HG03139 (cell line): ENCODE measurements at regions not wholly inside any gene's neighbourhood (a gene's known extent, or its start where the extent isn't known, plus 50 kb on each side); places are given as distances from the start of the nearest gene placed in this dataset.
"Not testable (repeated sequence)": the region's sequence is repeated elsewhere in the genome, so short reads cannot be mapped to it uniquely, and the experiment has no call there.

ENCODE experiments used
- ATAC-seq: cut with Tn5 transposase; IDR thresholded peaks from one replicate; pipeline ENCODE4 v1.9.1; 2021; ENCODE audit not compliant: unreplicated experiment

- ATAC-seq = no peak
These were observed 109.7 kb upstream of the OR9Q1 start for GRCh38 chr11:57913715-57914704.

- ATAC-seq = no peak
These were observed 106.0 kb upstream of the OR9Q1 start for GRCh38 chr11:57917632-57918031.

- ATAC-seq = no peak
These were observed 102.7 kb upstream of the OR9Q1 start for GRCh38 chr11:57920971-57921370.

GRCh38 chr11:57932105-57932504 is 91.6 kb upstream of the OR9Q1 start:
- ATAC-seq = no peak

- no peak for ATAC-seq
These were observed 88.2 kb upstream of the OR9Q1 start for GRCh38 chr11:57935402-57936049.

GRCh38 chr11:57936050-57936418 is 87.6 kb upstream of the OR9Q1 start:
- no peak for ATAC-seq

- ATAC-seq = no peak
These were observed 86.2 kb upstream of the OR9Q1 start for GRCh38 chr11:57937431-57937830.

- ATAC-seq = no peak
These were observed 85.3 kb upstream of the OR9Q1 start for GRCh38 chr11:57938351-57938750.

GRCh38 chr11:57940044-57940756 is 83.5 kb upstream of the OR9Q1 start:
- ATAC-seq = no peak

GRCh38 chr11:57941875-57942274 is 81.8 kb upstream of the OR9Q1 start:
- no peak for ATAC-seq

- no peak for ATAC-seq
These were observed 80.9 kb upstream of the OR9Q1 start for GRCh38 chr11:57942808-57943207.

GRCh38 chr11:57943766-57944165 is 79.9 kb upstream of the OR9Q1 start:
- not testable (repeated sequence) for ATAC-seq

- ATAC-seq = no peak
These were observed 77.1 kb upstream of the OR9Q1 start for GRCh38 chr11:57946628-57947027.

GRCh38 chr11:57964660-57965059 is 59.0 kb upstream of the OR9Q1 start:
- ATAC-seq = no peak

- ATAC-seq = no peak
These were observed 52.2 kb upstream of the OR9Q1 start for GRCh38 chr11:57971272-57972012.

- ATAC-seq = no peak
These were observed 51.7 kb upstream of the OR9Q1 start for GRCh38 chr11:57972013-57972367.
